ENCODE measurements at regions not wholly inside any gene's neighbourhood (a gene's known extent, or its start where the extent isn't known, plus 50 kb on each side); places are given as distances from the start of the nearest gene placed in this dataset.

GRCh38 chr4:11299836-11300235 is 128.9 kb downstream of the HS3ST1 start:
- H3K36me3 ChIP-seq (ENCODE audit: control insufficient read depth in 4 of 4, insufficient read depth in 3 of 4, low read depth in 1 of 4, low read length in 3 of 4): no peaks in the 10 kb centered on the region
- H3K4me1 ChIP-seq (ENCODE audit: control insufficient read depth in 4 of 4, insufficient read depth in 4 of 4, low read length in 3 of 4): no peaks in the 10 kb centered on the region
- peaks cover 0 to 3% (median under 1%) of the 10 kb centered on the region in 4 donors for H3K27me3 ChIP-seq (ENCODE audit: control insufficient read depth in 4 of 4, insufficient read depth in 4 of 4, low read length in 3 of 4)
- 81% methylated on average over 5 of the region's 5 CpGs for WGBS
- TF ChIP-seq SP1 (IDR thresholded peaks at IDR 0.05) (no peak), NR2F2 (IDR thresholded peaks at IDR 0.05) (no peak), MAX (IDR thresholded peaks at IDR 0.05) (no peak), RAD21 (IDR thresholded peaks at IDR 0.05) (no peak), CTCF (IDR thresholded peaks at IDR 0.05; ENCODE audit: low read depth, low read length, missing input control) (no peak), FOXA1 (IDR thresholded peaks at IDR 0.05) (no peak), HNF4G (IDR thresholded peaks at IDR 0.05) (no peak)
- H3K9ac ChIP-seq (ENCODE audit: low read depth in 1 of 2, low read length in 2 of 2): no peak overlapping the region
- no peak overlapping the region for H3K4me3 ChIP-seq (ENCODE audit: low read depth in 1 of 3, low read length in 3 of 3)
- DNase-seq (ENCODE audit: low spot score): no peak
- no peak overlapping the region for H3K27ac ChIP-seq (ENCODE audit: low read depth in 1 of 2, low read length in 2 of 2)
- no peaks in the 10 kb centered on the region for H3K9me3 ChIP-seq (ENCODE audit: control insufficient read depth in 4 of 4, low read length in 3 of 4)

GRCh38 chr4:11299016-11299415 is 129.7 kb downstream of the HS3ST1 start:
- H3K4me1 ChIP-seq (ENCODE audit: control insufficient read depth in 4 of 4, insufficient read depth in 4 of 4, low read length in 3 of 4): no peaks in the 10 kb centered on the region
- H3K9ac ChIP-seq (ENCODE audit: low read depth in 1 of 2, low read length in 2 of 2): no peak overlapping the region
- H3K9me3 ChIP-seq (ENCODE audit: control insufficient read depth in 4 of 4, low read length in 3 of 4): no peaks in the 10 kb centered on the region
- no peak for DNase-seq (ENCODE audit: low spot score)
- peaks cover 0 to 2% (median under 1%) of the 10 kb centered on the region in 4 donors for H3K27me3 ChIP-seq (ENCODE audit: control insufficient read depth in 4 of 4, insufficient read depth in 4 of 4, low read length in 3 of 4)
- H3K27ac ChIP-seq (ENCODE audit: low read depth in 1 of 2, low read length in 2 of 2): no peak overlapping the region
- no peak overlapping the region for H3K4me3 ChIP-seq (ENCODE audit: low read depth in 1 of 3, low read length in 3 of 3)
- TF ChIP-seq SP1 (IDR thresholded peaks at IDR 0.05): no peak
- no peak for TF ChIP-seq MAX (IDR thresholded peaks at IDR 0.05)
- no peak for TF ChIP-seq EGR1 (IDR thresholded peaks at IDR 0.05; ENCODE audit: low read depth in 2 of 2)
- TF ChIP-seq RXRA (IDR thresholded peaks at IDR 0.05): no peak
- TF ChIP-seq CTCF (IDR thresholded peaks at IDR 0.05; ENCODE audit: low read depth, low read length, missing input control): no peak
- no peak for TF ChIP-seq JUND (IDR thresholded peaks at IDR 0.05)
- TF ChIP-seq, protein P1, sequence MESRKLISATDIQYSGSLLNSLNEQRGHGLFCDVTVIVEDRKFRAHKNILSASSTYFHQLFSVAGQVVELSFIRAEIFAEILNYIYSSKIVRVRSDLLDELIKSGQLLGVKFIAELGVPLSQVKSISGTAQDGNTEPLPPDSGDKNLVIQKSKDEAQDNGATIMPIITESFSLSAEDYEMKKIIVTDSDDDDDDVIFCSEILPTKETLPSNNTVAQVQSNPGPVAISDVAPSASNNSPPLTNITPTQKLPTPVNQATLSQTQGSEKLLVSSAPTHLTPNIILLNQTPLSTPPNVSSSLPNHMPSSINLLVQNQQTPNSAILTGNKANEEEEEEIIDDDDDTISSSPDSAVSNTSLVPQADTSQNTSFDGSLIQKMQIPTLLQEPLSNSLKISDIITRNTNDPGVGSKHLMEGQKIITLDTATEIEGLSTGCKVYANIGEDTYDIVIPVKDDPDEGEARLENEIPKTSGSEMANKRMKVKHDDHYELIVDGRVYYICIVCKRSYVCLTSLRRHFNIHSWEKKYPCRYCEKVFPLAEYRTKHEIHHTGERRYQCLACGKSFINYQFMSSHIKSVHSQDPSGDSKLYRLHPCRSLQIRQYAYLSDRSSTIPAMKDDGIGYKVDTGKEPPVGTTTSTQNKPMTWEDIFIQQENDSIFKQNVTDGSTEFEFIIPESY (IDR thresholded peaks at IDR 0.05): no peak
- no peak for TF ChIP-seq GABPA (IDR thresholded peaks at IDR 0.05 in 1 of 2, conservative IDR thresholded peaks at IDR 0.05 in 1 of 2)
- TF ChIP-seq HNF4A (conservative IDR thresholded peaks at IDR 0.05): no peak
- TF ChIP-seq RAD21 (IDR thresholded peaks at IDR 0.05): no peak
- no peak for TF ChIP-seq ATF3 (IDR thresholded peaks at IDR 0.05)
- no peak for TF ChIP-seq FOXA1 (IDR thresholded peaks at IDR 0.05)
- no peak for TF ChIP-seq FOXA2 (IDR thresholded peaks at IDR 0.05)
- no peak for TF ChIP-seq TAF1 (conservative IDR thresholded peaks at IDR 0.05)
- no peaks in the 10 kb centered on the region for H3K36me3 ChIP-seq (ENCODE audit: control insufficient read depth in 4 of 4, insufficient read depth in 3 of 4, low read depth in 1 of 4, low read length in 3 of 4)
- 79% methylated on average over 6 of the region's 6 CpGs for WGBS

Measured in liver (tissue), 8 donors.